ENCODE measurements at regions not wholly inside any gene's neighbourhood (a gene's known extent, or its start where the extent isn't known, plus 50 kb on each side); places are given as distances from the start of the nearest gene placed in this dataset.
A peak's percentile ranks its signal among the peaks of the same experiment; 100 is the strongest.

- no peaks in the 10 kb centered on the region for H3K36me3 ChIP-seq (ENCODE audit: insufficient read depth, low read length)
- no peak overlapping the region for H2AFZ ChIP-seq (ENCODE audit: low read length)
- H3K4me2 ChIP-seq (ENCODE audit: insufficient read depth, low read length): no peak overlapping the region
- no peak for TF ChIP-seq CTCF (IDR thresholded peaks at IDR 0.05; ENCODE audit: extremely low read depth, low read depth, low read length)
- no peak overlapping the region for H3K4me3 ChIP-seq (ENCODE audit: insufficient read depth, low read length)
- peak; percentile 84 for DNase-seq (ENCODE audit: insufficient read length, low spot score, missing footprints)
- H3K9me3 ChIP-seq (ENCODE audit: low read depth, low read length): no peaks in the 10 kb centered on the region
- no peaks in the 10 kb centered on the region for H3K27me3 ChIP-seq (ENCODE audit: insufficient read depth, low read length)
- no peaks in the 10 kb centered on the region for H3K79me2 ChIP-seq (ENCODE audit: insufficient read depth, low read length)
- no peak overlapping the region for H3K27ac ChIP-seq (ENCODE audit: low read depth, low read length)
- H3K4me1 ChIP-seq (ENCODE audit: insufficient read depth, low read length): no peaks in the 10 kb centered on the region
- H4K20me1 ChIP-seq (ENCODE audit: insufficient read depth, low read length): no peaks in the 10 kb centered on the region
Measured at GRCh38 chr11:70547821-70548670, 149.7 kb downstream of the CTTN start.

DNA sequence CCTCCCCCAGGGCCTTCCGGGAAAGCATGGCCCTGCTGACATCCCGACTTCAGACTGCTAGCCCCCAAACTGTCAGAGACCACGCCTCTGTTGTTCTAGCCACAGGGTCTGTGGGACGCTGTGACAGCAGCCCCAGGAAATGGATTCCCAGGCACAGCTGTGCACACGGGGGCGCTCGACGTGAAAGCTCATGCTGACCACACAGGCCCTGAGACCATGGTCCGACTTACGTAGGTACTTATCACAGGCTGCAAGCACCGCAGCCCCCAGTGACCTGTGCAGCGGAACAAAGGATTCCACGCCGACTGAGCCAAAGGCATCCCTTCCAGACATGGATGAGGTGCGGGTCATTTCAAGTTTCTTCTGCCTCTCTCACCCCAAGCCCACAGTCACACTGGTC is 150.6 kb downstream of the CTTN start:
- Histone ChIP-seq H3K9me3 (ENCODE audit: low read depth, low read length) (no peaks in the 10 kb centered on the region), H3K36me3 (ENCODE audit: insufficient read depth, low read length) (no peaks in the 10 kb centered on the region), H2AFZ (ENCODE audit: low read length) (no peak overlapping the region)

GRCh38 chr11:70549386-70549785 is 151.1 kb downstream of the CTTN start:
- no peak overlapping the region for H3K27ac ChIP-seq (ENCODE audit: low read depth, low read length)
- H3K9me3 ChIP-seq (ENCODE audit: low read depth, low read length): no peaks in the 10 kb centered on the region
- no peak overlapping the region for H3K4me2 ChIP-seq (ENCODE audit: insufficient read depth, low read length)
- no peaks in the 10 kb centered on the region for H3K27me3 ChIP-seq (ENCODE audit: insufficient read depth, low read length)
- no peaks in the 10 kb centered on the region for H3K36me3 ChIP-seq (ENCODE audit: insufficient read depth, low read length)
- no peaks in the 10 kb centered on the region for H3K79me2 ChIP-seq (ENCODE audit: insufficient read depth, low read length)
- H2AFZ ChIP-seq (ENCODE audit: low read length): no peak overlapping the region
- no peak for TF ChIP-seq CTCF (IDR thresholded peaks at IDR 0.05; ENCODE audit: extremely low read depth, low read depth, low read length)
- no peaks in the 10 kb centered on the region for H4K20me1 ChIP-seq (ENCODE audit: insufficient read depth, low read length)
- peak; percentile 81 for DNase-seq (ENCODE audit: insufficient read length, low spot score, missing footprints)
- no peaks in the 10 kb centered on the region for H3K4me1 ChIP-seq (ENCODE audit: insufficient read depth, low read length)
- no peak overlapping the region for H3K4me3 ChIP-seq (ENCODE audit: insufficient read depth, low read length)

More for the DNA sequence above, 150.6 kb downstream of the CTTN start:
- H3K4me2 ChIP-seq (ENCODE audit: insufficient read depth, low read length): no peak overlapping the region
- no peaks in the 10 kb centered on the region for H4K20me1 ChIP-seq (ENCODE audit: insufficient read depth, low read length)
- no peak overlapping the region for H3K27ac ChIP-seq (ENCODE audit: low read depth, low read length)
- TF ChIP-seq CTCF (IDR thresholded peaks at IDR 0.05; ENCODE audit: extremely low read depth, low read depth, low read length): no peak
- no peaks in the 10 kb centered on the region for H3K27me3 ChIP-seq (ENCODE audit: insufficient read depth, low read length)
- no peak overlapping the region for H3K4me3 ChIP-seq (ENCODE audit: insufficient read depth, low read length)
- H3K79me2 ChIP-seq (ENCODE audit: insufficient read depth, low read length): no peaks in the 10 kb centered on the region
- no peaks in the 10 kb centered on the region for H3K4me1 ChIP-seq (ENCODE audit: insufficient read depth, low read length)
- peak; percentile 66 for DNase-seq (ENCODE audit: insufficient read length, low spot score, missing footprints)

DNA sequence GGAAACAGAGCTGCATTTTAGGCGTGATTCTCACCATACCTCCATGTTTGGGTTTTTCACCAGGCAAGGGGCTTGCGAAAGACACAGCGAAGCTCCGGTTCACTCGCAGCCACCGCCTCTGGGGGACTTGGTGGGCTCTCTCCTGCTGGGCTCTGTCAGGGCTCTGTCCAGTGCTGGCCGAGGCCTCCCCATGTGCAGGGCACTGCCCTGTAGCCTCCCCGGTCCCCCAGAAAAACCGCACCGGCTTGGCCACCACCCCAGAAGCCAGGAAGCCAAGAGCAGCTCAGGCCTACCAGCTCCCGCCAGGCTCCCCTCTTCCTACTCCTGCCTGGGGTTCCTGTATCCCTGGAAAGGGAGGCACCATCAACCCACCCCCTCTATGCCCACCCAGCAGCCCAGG is 151.5 kb downstream of the CTTN start:
- H3K27me3 ChIP-seq (ENCODE audit: insufficient read depth, low read length): no peaks in the 10 kb centered on the region
- H3K9me3 ChIP-seq (ENCODE audit: low read depth, low read length): no peaks in the 10 kb centered on the region
- no peaks in the 10 kb centered on the region for H3K36me3 ChIP-seq (ENCODE audit: insufficient read depth, low read length)
- H3K27ac ChIP-seq (ENCODE audit: low read depth, low read length): no peak overlapping the region
- no peak overlapping the region for H3K4me3 ChIP-seq (ENCODE audit: insufficient read depth, low read length)
- no peaks in the 10 kb centered on the region for H3K79me2 ChIP-seq (ENCODE audit: insufficient read depth, low read length)
- no peak overlapping the region for H3K4me2 ChIP-seq (ENCODE audit: insufficient read depth, low read length)
- no peak overlapping the region for H2AFZ ChIP-seq (ENCODE audit: low read length)
- no peak for TF ChIP-seq CTCF (IDR thresholded peaks at IDR 0.05; ENCODE audit: extremely low read depth, low read depth, low read length)
- H4K20me1 ChIP-seq (ENCODE audit: insufficient read depth, low read length): no peaks in the 10 kb centered on the region
- no peaks in the 10 kb centered on the region for H3K4me1 ChIP-seq (ENCODE audit: insufficient read depth, low read length)
- DNase-seq (ENCODE audit: insufficient read length, low spot score, missing footprints): peak; percentile 45

Measured in osteoblast (primary cell).